IMR-90 (cell line): ENCODE measurements at regions not wholly inside any gene's neighbourhood (a gene's known extent, or its start where the extent isn't known, plus 50 kb on each side); places are given as distances from the start of the nearest gene placed in this dataset.

Experiments used
- ATAC-seq: fragments of 200-7000 bp; cut with Tn5 transposase; 2 replicates; pipeline ENCODE4 v1.9.1; 2020; ENCODE audit warnings: low read depth, mild to moderate bottlenecking, moderate library complexity
- BruUV-seq: library from RNA; stranded (reverse); fragments of 400-500 nt; replicated peaks from 2 replicates; lab custom pipeline; 2021; lab: Mats Ljungman, UMichigan
- CTCF ChIA-PET: fragments of 300-600 bp; formaldehyde crosslinking; extraction: SDS; loops from one replicate; lab custom pipeline; 2021; ENCODE audit warnings: antibody characterized with exemption; lab: Yijun Ruan, JAX
- POLR2A ChIA-PET: fragments of 300-600 bp; sonication (Branson Sonifier 250); formaldehyde crosslinking; loops from one replicate; lab custom pipeline; 2022; ENCODE audit warnings: antibody characterized with exemption; ENCODE audit not compliant: unreplicated experiment; lab: Charles Lee
- DNase-seq: peaks from one replicate; pipeline ENCODE4 v3.0.0; 2013
- H2AFZ ChIP-seq: replicated peaks from 2 replicates; pipeline ENCODE3; 2013; ENCODE audit warnings: low read length, mild to moderate bottlenecking; ENCODE audit not compliant: poor library complexity
- H2AK5ac ChIP-seq: 2 replicates; pipeline ENCODE4 v1.6.1; 2013; ENCODE audit warnings: low read depth, low read length, inconsistent platforms
- H2AK9ac ChIP-seq: replicated peaks from 2 replicates; pipeline ENCODE3; 2013; ENCODE audit warnings: mild to moderate bottlenecking, low read depth, low read length, moderate library complexity; ENCODE audit not compliant: poor library complexity
- H2BK120ac ChIP-seq: 2 replicates; pipeline ENCODE4 v1.6.1; 2013; ENCODE audit warnings: low read depth, low read length, inconsistent platforms
- H2BK15ac ChIP-seq: 3 replicates; pipeline ENCODE4 v1.6.1; 2013; ENCODE audit warnings: low read depth, low read length, inconsistent platforms
- H2BK20ac ChIP-seq: 2 replicates; pipeline ENCODE4 v1.6.1; 2013; ENCODE audit warnings: low read depth, mild to moderate bottlenecking, inconsistent platforms, low read length, moderate library complexity
- H2BK5ac ChIP-seq: 2 replicates; pipeline ENCODE4 v1.6.1; 2013; ENCODE audit warnings: mild to moderate bottlenecking, low read depth, low read length, inconsistent platforms; ENCODE audit not compliant: poor library complexity, severe bottlenecking
- H3K14ac ChIP-seq: replicated peaks from 2 replicates; pipeline ENCODE4 v1.6.1; 2013; ENCODE audit warnings: low read depth, low read length, inconsistent platforms
- H3K18ac ChIP-seq: 2 replicates; pipeline ENCODE4 v1.6.1; 2013; ENCODE audit warnings: low read depth, low read length, control low read depth
- H3K23ac ChIP-seq: 2 replicates; pipeline ENCODE4 v1.6.1; 2013; ENCODE audit warnings: low read depth, low read length, inconsistent platforms
- H3K27ac ChIP-seq: 2 replicates; pipeline ENCODE4 v1.5.1; 2013; ENCODE audit warnings: mild to moderate bottlenecking, control low read depth, low read length; ENCODE audit not compliant: insufficient read depth
- H3K27me3 ChIP-seq: 2 replicates; pipeline ENCODE4 v1.6.1; 2013; ENCODE audit warnings: low read length; ENCODE audit not compliant: control insufficient read depth, insufficient read depth
- H3K36me3 ChIP-seq: 2 replicates; pipeline ENCODE4 v1.6.1; 2013; ENCODE audit warnings: low read length, mixed read lengths; ENCODE audit not compliant: control insufficient read depth, insufficient read depth
- H3K4ac ChIP-seq: 2 replicates; pipeline ENCODE4 v1.6.1; 2013; ENCODE audit warnings: low read depth, low read length, inconsistent platforms
- H3K4me1 ChIP-seq: 2 replicates; pipeline ENCODE4 v1.6.1; 2013; ENCODE audit warnings: low read length, mixed read lengths; ENCODE audit not compliant: control insufficient read depth, insufficient read depth
- H3K4me2 ChIP-seq: 2 replicates; pipeline ENCODE4 v1.6.1; 2013; ENCODE audit warnings: low read depth, mild to moderate bottlenecking, control low read depth, low read length, moderate library complexity
- H3K4me3 ChIP-seq: 2 replicates; pipeline ENCODE4 v1.5.1; 2013; ENCODE audit warnings: low read depth, mild to moderate bottlenecking, control low read depth, low read length, moderate library complexity; ENCODE audit not compliant: insufficient read depth
- H3K56ac ChIP-seq: 2 replicates; pipeline ENCODE4 v1.6.1; 2013; ENCODE audit warnings: low read length, inconsistent platforms; ENCODE audit not compliant: insufficient read depth; ENCODE audit errors: extremely low read depth
- H3K79me1 ChIP-seq, 2 experiments: 2 replicates each; pipeline ENCODE4 v1.6.1; 2013; ENCODE audit warnings: low read length in 2 of 2, inconsistent platforms in 1 of 2, low read depth in 1 of 2
- H3K9ac ChIP-seq: 2 replicates; pipeline ENCODE4 v1.6.1; 2013; ENCODE audit warnings: low read depth, low read length, control low read depth
- H3K9me1 ChIP-seq: 2 replicates; pipeline ENCODE4 v1.6.1; 2013; ENCODE audit warnings: low read length, inconsistent platforms; ENCODE audit not compliant: insufficient read depth
- H3K9me3 ChIP-seq: 2 replicates; pipeline ENCODE4 v1.6.1; 2013; ENCODE audit warnings: low read length; ENCODE audit not compliant: control insufficient read depth, insufficient read depth
- H4K20me1 ChIP-seq: 2 replicates; pipeline ENCODE4 v1.6.1; 2013; ENCODE audit warnings: low read length, inconsistent platforms; ENCODE audit not compliant: insufficient read depth
- H4K5ac ChIP-seq: 2 replicates; pipeline ENCODE4 v1.6.1; 2013; ENCODE audit warnings: mild to moderate bottlenecking, low read depth, low read length, control low read depth
- H4K8ac ChIP-seq, 2 experiments: 2 replicates each; pipeline ENCODE4 v1.6.1; 2013; ENCODE audit warnings: low read depth in 2 of 2, low read length in 2 of 2, control low read depth in 1 of 2, inconsistent platforms in 1 of 2
- H4K91ac ChIP-seq: 2 replicates; pipeline ENCODE4 v1.6.1; 2013; ENCODE audit warnings: low read depth, low read length, inconsistent platforms; ENCODE audit not compliant: insufficient read depth
- CTCF ChIP-seq: conservative IDR thresholded peaks from 2 replicates; pipeline ENCODE4 v1.5.1; 2012; ENCODE audit warnings: mild to moderate bottlenecking, low read depth, low read length, improper control_type of control experiment
- ELK1 ChIP-seq: fragments of 150-350 bp; IDR thresholded peaks from 2 replicates; pipeline ENCODE4 v1.6.1; 2016; ENCODE audit warnings: low read depth, mild to moderate bottlenecking, low read length, moderate library complexity, borderline replicate concordance
- MAZ ChIP-seq: IDR thresholded peaks from 2 replicates; pipeline ENCODE4 v1.6.1; 2012; ENCODE audit warnings: low read depth, mild to moderate bottlenecking, low read length, improper control_type of control experiment, moderate library complexity, borderline replicate concordance
- MXI1 ChIP-seq: IDR thresholded peaks from 2 replicates; pipeline ENCODE4 v1.6.1; 2012; ENCODE audit warnings: low read depth, mild to moderate bottlenecking, low read length, moderate library complexity, borderline replicate concordance
- NFE2L2 ChIP-seq: fragments of 150-350 bp; IDR thresholded peaks from 2 replicates; pipeline ENCODE4 v1.6.1; 2016; ENCODE audit warnings: low read depth, mild to moderate bottlenecking, low read length
- RCOR1 ChIP-seq: IDR thresholded peaks from 2 replicates; pipeline ENCODE4 v1.6.1; 2012; ENCODE audit warnings: mild to moderate bottlenecking, low read length, improper control_type of control experiment; ENCODE audit not compliant: insufficient replicate concordance
- SMC3 ChIP-seq: fragments of 150-350 bp; IDR thresholded peaks from 2 replicates; pipeline ENCODE4 v1.6.1; 2016; ENCODE audit warnings: low read depth, mild to moderate bottlenecking, antibody characterized with exemption, low read length, moderate library complexity
- dilution Hi-C: fragments of 300-500 bp; cut with HindIII; formaldehyde crosslinking; loops from one replicate; pipeline ENCODE4 v1.14.3; 2018; ENCODE audit warnings: low sequenced_read_pairs; ENCODE audit not compliant: unreplicated experiment
- in situ Hi-C: fragments of 300-500 bp; cut with MboI; formaldehyde crosslinking; loops from 3 replicates; pipeline ENCODE4 v1.14.3; 2019; ENCODE audit warnings: low sequenced_read_pairs, inconsistent platforms, mixed read lengths
- intact Hi-C: fragments of 100-400 bp; cut with micrococcal nuclease; formaldehyde crosslinking; loops from 2 replicates; pipeline ENCODE4 v1.10.0; 2022

DNA sequence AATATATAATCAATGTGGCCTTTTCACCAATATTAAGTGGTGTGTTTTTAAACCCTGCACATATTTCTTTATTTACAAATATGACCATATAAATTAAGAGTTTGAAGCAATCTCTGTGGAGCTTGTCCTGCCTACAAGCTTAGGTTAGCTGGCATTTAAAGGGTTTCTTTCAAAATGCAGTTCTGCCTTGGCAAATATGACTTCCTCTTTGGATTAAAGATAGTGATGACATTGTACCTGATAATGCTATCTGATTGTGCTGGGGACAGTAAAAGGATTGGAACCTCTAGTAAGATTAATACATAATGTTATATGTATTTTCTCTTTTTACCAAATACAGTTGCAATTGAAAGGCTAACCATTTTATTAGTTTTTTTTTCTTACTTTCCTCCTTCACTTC is 249.1 kb downstream of the OTOL1 start:
- Histone ChIP-seq H4K5ac (no peak overlapping the region), H3K14ac (no peak overlapping the region), H3K79me1 (no peaks in the 10 kb centered on the region), H3K4me2 (no peak overlapping the region), H4K91ac (no peak overlapping the region), H2AK5ac (no peak overlapping the region), H2BK15ac (no peak overlapping the region), H3K23ac (no peak overlapping the region), H4K20me1 (no peaks in the 10 kb centered on the region), H2BK5ac (no peak overlapping the region), H3K27ac (no peak overlapping the region), H2BK120ac (no peak overlapping the region), H3K9me3 (peaks cover 4% of the 10 kb centered on the region; the same call in 1 of the 2 replicates), H2AFZ (no peak overlapping the region), H3K4ac (no peak overlapping the region), H3K56ac (no peak overlapping the region), H3K18ac (no peak overlapping the region), H3K4me3 (no peak overlapping the region), H3K4me1 (no peaks in the 10 kb centered on the region), H3K27me3 (no peaks in the 10 kb centered on the region), H3K9me1 (no peaks in the 10 kb centered on the region), H2BK20ac (no peak overlapping the region), H4K8ac (no peak overlapping the region), H3K36me3 (no peaks in the 10 kb centered on the region), H3K9ac (no peak overlapping the region), H2AK9ac (no peak overlapping the region)
- BruUV-seq: no TSS peak
- in situ Hi-C loops: no loop called here
- dilution Hi-C loops: no loop called here
- POLR2A ChIA-PET: no interaction called here
- no peak for TF ChIP-seq MXI1
- no peak for TF ChIP-seq CTCF
- no peak for TF ChIP-seq RCOR1
- no peak for TF ChIP-seq ELK1
- no peak for TF ChIP-seq SMC3
- no peak for TF ChIP-seq MAZ
- no peak for TF ChIP-seq NFE2L2
- intact Hi-C loops: no loop called here
- DNase-seq (no peak), ATAC-seq (no peak)
- CTCF ChIA-PET: no interaction called here
